ENCODE measurements at regions not wholly inside any gene's neighbourhood (a gene's known extent, or its start where the extent isn't known, plus 50 kb on each side); places are given as distances from the start of the nearest gene placed in this dataset.
A peak's percentile ranks its signal among the peaks of the same experiment; 100 is the strongest.

- DNase-seq, result no peak
Observed at GRCh38 chr4:180101348-180102083, 2141.7 kb upstream of the TENM3 start.

- DNase-seq, result no peak
Observed at GRCh38 chr4:180103794-180104193, 2139.4 kb upstream of the TENM3 start.

- no peak for DNase-seq
Observed at GRCh38 chr4:180105362-180105761, 2137.8 kb upstream of the TENM3 start.

- peak; percentile 6 for DNase-seq
Observed at GRCh38 chr4:180106122-180106521, 2137.1 kb upstream of the TENM3 start.

GRCh38 chr4:180106997-180107396 is 2136.2 kb upstream of the TENM3 start:
- no peak for DNase-seq

GRCh38 chr4:180116840-180117239 is 2126.4 kb upstream of the TENM3 start:
- DNase-seq, result no peak

- no peak for DNase-seq
Observed at GRCh38 chr4:180120068-180120467, 2123.1 kb upstream of the TENM3 start.

- DNase-seq, result no peak
Observed at GRCh38 chr4:180134091-180134866, 2108.9 kb upstream of the TENM3 start.

- no peak for DNase-seq
Observed at GRCh38 chr4:180141734-180142133, 2101.5 kb upstream of the TENM3 start.

- DNase-seq, result no peak
Observed at GRCh38 chr4:180148737-180149136, 2094.5 kb upstream of the TENM3 start.

GRCh38 chr4:180150818-180151217 is 2092.4 kb upstream of the TENM3 start:
- no peak for DNase-seq

- no peak for DNase-seq
Observed at GRCh38 chr4:180152831-180153230, 2090.4 kb upstream of the TENM3 start.

GRCh38 chr4:180153587-180153986 is 2089.6 kb upstream of the TENM3 start:
- peak; percentile 18 for DNase-seq

GRCh38 chr4:180156684-180157083 is 2086.5 kb upstream of the TENM3 start:
- DNase-seq, result no peak

- no peak for DNase-seq
Observed at GRCh38 chr4:180160195-180160983, 2082.8 kb upstream of the TENM3 start.

GRCh38 chr4:180164799-180165198 is 2078.4 kb upstream of the TENM3 start:
- peak; percentile 63 for DNase-seq

- no peak for DNase-seq
Observed at GRCh38 chr4:180169394-180169793, 2073.8 kb upstream of the TENM3 start.

- no peak for DNase-seq
Observed at GRCh38 chr4:180169966-180170365, 2073.2 kb upstream of the TENM3 start.

GRCh38 chr4:180179146-180179545 is 2064.1 kb upstream of the TENM3 start:
- DNase-seq, result no peak

- DNase-seq, result no peak
Observed at GRCh38 chr4:180189666-180190065, 2053.5 kb upstream of the TENM3 start.

GRCh38 chr4:180190382-180190781 is 2052.8 kb upstream of the TENM3 start:
- no peak for DNase-seq

GRCh38 chr4:180197471-180197870 is 2045.7 kb upstream of the TENM3 start:
- no peak for DNase-seq

GRCh38 chr4:180203349-180203748 is 2039.9 kb upstream of the TENM3 start:
- DNase-seq, result no peak

GRCh38 chr4:180205276-180205675 is 2037.9 kb upstream of the TENM3 start:
- no peak for DNase-seq

All from fibroblast of skin of right quadriceps (primary cell).